ENCODE measurements at regions not wholly inside any gene's neighbourhood (a gene's known extent, or its start where the extent isn't known, plus 50 kb on each side); places are given as distances from the start of the nearest gene placed in this dataset.

GRCh38 chr3:27847697-27848096, 125.6 kb upstream of the EOMES start:
- TF ChIP-seq CTCF (IDR thresholded peaks at IDR 0.05), result no peak
- no peak for TF ChIP-seq POLR2A (IDR thresholded peaks at IDR 0.05)

Measured in adrenal gland (tissue), 5 donors.